RCC 7860 (cell line): ENCODE measurements at regions not wholly inside any gene's neighbourhood (a gene's known extent, or its start where the extent isn't known, plus 50 kb on each side); places are given as distances from the start of the nearest gene placed in this dataset.
A peak's percentile ranks its signal among the peaks of the same experiment; 100 is the strongest.
"Not testable (repeated sequence)": the region's sequence is repeated elsewhere in the genome, so short reads cannot be mapped to it uniquely, and the experiment has no call there.

Experiments used
- DNase-seq: peaks from one replicate; pipeline ENCODE4 v3.0.0-alpha.2; 2015; ENCODE audit warnings: low spot score
- FAIRE-seq: peaks from 2 replicates; lab custom pipeline; 2012; peaks lifted over from hg19 to GRCh38; lab: Jason Lieb, UNC

DNA sequence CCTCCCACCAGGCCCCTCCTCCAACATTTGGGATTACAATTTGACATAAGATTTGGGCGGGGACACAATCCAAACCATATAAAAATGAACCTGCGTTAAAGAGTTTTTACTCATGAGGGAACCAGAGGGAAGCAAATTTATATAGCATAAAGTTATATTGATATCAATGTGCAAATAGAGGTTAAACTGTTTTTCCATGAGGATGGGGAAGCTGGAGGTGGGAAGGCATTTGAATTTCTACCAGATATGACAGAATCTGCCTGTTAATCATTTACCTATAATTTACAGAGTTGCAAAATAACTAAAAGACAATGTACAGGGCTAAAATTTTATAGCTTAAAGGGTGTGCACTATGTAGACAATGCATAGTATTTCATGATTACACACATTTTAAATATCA lies 322.0 kb upstream of the FKBP1C start:
- FAIRE-seq (no peak), DNase-seq (no peak)

DNA sequence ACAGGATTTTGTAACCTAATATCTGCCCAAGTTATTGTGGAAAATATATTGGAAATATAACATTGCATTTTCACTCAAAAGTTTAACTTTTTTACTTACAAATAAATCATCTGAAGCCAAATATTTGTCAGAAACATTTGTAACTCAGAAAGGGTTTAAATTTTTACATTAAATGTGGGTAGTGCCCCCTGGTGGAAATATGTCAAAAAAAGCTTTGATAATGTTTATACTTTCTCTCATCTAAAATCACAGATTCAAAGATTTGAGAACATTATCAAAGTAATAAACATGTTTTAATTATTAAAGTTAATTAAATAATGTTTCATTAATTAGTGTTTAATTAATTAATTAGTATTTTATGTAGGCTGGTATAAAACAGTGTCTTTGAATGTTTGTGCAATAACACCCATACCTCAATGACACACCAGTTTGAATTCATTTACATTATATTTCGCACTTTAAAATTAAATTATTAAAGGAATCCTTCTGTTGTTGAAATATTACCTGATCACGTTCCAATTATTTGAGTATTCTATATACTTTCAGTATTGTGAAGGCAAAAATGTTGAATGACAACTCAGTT lies 320.1 kb upstream of the FKBP1C start:
- peak; percentile 6 for DNase-seq
- peak; percentile 84 for FAIRE-seq

DNA sequence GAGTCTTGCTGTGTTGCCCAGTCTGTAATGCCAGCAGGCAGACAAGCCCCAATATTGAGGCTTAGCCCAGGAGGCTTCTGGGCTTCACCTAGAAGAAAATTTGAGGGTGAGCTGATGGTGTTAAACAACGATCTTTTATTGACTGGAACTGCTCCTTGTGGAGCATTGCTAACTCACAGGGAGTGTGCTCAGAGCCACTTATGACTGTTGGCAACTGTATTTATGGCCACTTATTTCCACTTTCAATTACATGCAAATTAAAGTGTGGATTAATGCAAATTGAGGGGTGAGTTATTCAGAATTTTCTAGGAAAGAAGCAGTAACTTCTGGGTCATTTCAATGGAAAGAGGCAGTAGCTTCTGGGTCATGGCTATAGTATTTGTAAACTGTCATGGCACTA lies 317.2 kb upstream of the FKBP1C start:
- FAIRE-seq, result no peak

DNA sequence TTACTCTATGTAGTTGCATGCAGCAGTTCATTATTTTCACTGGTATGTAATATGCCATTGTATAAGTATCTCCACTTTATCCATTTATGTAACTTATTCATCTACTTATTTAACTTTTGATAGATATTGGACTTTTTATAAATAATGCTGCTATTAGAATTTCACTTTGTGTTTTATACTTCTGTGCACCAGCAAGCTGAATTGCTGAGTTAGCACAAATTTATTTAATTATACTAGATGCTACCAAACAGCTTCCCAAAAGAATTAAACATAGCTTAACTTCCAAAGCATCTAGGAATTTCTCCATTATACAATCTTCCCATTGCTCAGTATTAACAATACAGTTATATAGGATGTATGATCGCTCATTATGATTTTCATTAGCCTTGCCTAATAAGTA lies 308.0 kb upstream of the FKBP1C start:
- no peak for FAIRE-seq

More for the DNA sequence above, 317.2 kb upstream of the FKBP1C start:
- no peak for DNase-seq

DNA sequence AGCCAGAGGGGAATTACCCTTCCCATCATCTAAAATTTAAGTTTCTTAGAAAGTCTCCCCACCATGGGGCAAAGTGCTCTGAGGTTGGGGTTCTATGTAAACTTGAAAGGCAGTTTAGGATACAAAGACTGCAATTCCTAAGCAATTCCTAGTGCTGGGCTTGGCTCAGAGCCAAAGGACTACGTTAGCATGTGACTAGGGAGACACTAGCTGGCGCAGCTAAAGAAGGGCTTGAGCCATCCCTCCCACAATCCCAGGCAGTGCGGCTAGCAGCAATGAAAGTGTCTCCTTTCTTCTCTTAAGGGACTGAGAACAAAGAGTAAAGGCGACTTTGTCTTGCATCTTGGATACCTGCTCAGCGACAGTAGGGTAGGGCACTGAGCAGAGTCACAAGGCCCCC lies 306.6 kb upstream of the FKBP1C start:
- FAIRE-seq, result no peak

More for the DNA sequence above, 308.0 kb upstream of the FKBP1C start:
- DNase-seq, result no peak

DNA sequence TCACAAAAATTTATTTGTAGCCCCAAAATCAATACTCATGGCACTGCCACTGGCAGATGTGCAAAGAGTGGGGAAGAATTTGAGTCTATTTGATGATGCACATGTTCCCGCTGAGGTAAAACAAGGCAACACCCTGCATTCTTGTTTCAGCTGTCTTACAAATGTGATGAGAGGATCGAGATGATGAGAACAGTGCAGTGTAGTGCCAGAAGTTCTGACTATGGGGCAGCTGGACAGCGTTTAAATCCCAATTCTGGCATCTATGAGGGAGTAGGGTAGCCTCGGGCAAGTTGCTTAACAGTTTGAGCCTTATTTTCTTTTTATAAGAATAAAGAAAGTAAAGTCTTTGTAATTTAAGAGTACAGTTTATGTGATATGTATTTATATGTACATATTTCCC lies 296.7 kb upstream of the FKBP1C start:
- FAIRE-seq, result no peak
- DNase-seq, result no peak

More for the DNA sequence above, 306.6 kb upstream of the FKBP1C start:
- no peak for DNase-seq

DNA sequence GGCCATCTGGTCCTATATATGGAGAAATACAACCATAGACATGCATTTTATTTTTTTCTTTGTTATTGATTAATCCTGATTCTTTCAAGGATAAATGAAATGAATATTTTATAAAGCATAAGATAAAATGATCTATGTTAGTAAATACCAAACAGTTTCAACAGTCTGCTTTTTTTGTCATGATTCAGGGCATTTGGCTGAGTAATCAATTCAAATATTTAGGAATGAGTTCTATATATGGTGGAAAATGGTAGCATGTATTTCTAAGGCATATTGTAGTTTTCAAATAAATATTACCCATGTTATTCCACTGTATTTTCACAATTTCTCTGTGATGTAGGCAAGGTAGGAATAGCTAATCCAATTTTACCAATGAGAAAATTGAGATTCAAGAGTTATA lies 287.5 kb upstream of the FKBP1C start:
- no peak for DNase-seq
- FAIRE-seq, result no peak

DNA sequence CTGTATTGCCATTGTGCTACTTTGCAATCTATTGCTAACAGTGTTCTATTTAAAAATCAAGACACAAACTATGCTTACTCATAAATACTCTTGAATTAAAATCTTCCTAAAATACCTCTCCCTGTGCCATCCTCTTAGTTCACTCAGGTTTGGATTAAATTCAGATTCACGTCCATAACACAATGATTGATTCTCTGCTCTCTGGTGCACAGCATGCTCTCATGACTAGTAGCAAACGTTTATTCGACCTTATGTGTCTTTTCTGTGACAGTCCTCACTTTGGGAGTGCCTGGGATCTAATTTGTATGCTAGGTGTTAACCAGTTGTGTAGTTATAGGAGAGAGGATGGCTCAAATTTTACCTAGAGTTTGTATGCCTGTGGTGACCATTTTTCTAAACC lies 270.4 kb upstream of the FKBP1C start:
- DNase-seq (no peak), FAIRE-seq (no peak)

DNA sequence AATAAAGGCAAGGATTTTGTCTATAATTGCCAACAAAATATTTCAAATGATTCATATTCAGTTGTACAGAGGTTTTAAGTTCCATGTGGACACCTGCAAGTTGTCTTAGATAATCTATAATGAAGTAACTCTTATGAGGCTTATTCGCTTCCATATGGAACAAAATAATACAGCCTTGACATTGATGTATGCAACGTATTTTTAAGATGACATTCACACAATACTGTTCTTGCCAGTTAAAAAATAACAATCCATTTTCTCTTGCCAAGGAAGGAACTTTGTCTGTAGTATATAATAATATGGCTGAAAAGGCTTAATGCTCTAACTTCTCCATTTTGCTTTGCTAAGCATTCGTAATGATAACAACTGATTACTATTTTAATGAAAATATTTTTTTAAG lies 269.3 kb upstream of the FKBP1C start:
- DNase-seq (no peak), FAIRE-seq (no peak)

DNA sequence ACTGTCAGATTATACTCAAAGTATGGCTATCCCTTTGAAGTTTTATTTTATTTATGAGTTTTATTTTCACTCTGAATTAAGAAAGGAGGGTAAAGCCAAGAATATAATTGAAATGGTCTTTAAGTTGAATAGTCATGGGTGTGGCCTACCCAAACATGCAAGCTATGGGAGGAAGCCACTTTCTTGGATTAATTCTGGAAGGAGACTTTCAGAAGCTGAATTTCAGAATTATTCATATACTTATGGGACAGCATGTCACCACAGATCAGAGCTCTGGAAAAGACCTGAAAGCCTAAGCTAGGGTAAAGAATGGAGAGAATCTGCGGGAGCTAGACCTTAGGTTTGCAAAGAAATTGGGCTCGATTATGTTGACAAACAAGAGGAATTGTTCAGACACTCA lies 242.4 kb upstream of the FKBP1C start:
- DNase-seq (no peak), FAIRE-seq (no peak)

DNA sequence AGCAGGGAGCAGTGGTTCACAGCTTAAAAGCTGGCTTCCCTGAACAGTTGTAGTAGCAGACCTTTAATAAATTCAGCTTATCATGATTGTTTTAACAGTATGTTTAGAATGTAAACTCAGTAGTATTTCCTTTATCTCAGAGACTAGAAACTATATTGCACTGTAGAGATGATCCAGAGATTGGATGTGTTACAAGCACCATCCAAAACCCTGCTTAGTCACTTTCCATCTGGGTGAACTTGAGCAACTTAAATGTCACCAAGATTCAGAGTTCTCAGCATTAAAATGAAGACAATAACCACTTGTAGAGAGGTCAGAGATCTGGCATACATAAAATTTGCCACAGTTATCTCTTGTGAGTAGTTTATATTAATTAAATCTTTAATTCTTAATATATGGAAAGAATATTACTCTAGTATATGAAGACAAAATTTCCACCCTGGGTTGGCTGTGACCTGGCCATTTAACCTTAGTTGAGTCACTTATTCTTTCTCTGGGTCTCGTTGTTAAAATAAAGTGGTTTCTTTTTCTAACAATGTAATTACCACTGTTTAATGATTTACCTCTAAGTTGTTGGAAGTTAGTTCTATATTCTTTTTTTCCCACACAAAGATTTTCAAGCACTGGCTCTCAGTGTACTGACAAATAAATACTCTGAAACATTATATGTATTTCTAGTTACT lies 239.2 kb upstream of the FKBP1C start:
- peak; percentile 68 for DNase-seq
- FAIRE-seq, result peak; percentile 98

DNA sequence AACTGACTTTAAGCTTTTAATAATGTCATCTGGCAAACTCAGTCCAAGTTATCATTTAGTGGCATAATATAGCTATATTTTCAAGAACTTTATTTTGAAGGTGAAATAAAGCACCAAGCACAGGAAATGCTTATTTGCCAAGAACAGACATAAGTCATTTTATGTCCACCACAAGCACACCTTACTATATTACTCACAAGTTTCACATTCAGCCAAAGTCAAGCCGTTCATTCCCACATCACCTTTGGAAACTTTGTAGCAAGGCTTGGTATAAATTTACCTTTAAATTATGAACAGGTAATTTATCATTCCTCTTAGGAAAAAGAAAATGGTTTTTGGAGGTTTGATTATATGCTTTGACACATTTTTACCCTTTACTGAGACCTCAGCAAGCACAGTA lies 236.8 kb upstream of the FKBP1C start:
- peak; percentile 74 for FAIRE-seq
- DNase-seq, result no peak

DNA sequence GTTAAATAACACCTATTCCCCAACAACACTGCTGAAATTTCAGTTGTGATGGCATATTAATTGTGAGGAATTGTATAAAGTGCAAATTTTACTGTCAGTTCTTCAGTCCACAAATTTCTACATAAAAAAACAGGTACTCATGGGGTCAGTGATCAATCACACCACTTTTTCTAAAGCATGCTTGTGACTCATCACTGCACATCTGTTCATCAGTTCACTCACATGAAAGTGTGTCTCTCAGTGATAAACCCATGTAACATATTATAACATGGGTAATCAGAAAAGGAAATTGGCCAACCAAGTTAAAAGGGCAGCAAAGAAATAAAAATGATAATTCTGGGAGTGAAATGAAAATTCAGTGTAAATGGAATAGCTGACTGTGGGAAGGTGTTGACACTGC lies 234.7 kb upstream of the FKBP1C start:
- DNase-seq, result no peak
- FAIRE-seq, result no peak

DNA sequence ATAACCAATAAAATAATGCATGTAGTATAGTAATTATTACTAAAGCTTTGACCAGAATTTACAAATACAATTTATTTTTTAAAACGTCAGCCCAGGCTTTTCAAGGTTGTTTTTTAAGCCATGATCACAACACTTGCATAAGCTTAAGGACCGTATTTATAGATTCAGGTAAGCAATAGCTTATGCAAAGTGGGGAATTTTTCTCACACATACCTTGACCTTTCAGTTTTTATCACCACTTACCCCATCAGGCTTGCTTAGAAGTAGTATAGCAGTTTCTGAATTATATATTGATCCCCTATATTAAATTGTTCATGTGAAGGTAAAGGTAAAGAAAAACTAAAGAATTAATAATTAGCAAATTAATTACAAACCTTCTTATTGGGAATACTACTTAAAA lies 232.3 kb upstream of the FKBP1C start:
- FAIRE-seq (no peak), DNase-seq (no peak)

DNA sequence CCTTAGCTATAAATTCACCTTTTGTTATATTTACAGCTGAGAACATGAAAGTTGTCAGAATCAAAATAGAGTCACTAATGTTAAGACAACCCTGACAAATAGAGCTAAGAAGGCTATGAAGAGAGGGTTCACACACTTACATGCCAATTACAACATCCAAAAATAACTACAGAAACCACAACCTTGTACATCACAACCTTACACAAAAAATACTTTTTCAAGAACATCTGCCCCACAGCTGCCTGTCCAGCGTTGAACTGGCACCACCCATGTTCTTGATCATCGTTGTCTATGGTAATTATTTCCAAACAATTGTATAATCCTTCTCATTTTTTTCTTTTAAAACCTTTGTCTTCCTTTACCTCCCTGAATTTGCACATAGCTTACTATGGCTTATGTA lies 231.2 kb upstream of the FKBP1C start:
- FAIRE-seq (no peak), DNase-seq (no peak)

DNA sequence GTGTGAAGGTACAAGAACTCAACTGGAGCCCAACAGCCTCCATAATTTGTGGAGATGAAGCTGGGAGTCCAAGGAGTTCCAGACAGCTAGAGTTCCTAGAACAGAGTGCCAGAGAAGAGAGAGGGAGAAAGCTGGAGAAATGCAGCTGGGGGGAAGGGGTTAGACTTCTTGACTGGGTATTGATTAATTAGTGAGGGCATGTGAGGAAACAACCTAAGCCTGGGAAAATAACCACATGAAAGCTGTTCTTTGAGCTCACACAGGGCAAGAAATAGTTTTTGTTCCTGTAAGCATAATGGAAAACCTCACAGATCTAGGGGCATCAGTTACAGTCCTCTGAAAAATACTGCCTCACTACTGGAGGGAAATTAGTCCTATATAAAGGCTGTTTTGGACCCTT lies 230.5 kb upstream of the FKBP1C start:
- FAIRE-seq (no peak), DNase-seq (no peak)

DNA sequence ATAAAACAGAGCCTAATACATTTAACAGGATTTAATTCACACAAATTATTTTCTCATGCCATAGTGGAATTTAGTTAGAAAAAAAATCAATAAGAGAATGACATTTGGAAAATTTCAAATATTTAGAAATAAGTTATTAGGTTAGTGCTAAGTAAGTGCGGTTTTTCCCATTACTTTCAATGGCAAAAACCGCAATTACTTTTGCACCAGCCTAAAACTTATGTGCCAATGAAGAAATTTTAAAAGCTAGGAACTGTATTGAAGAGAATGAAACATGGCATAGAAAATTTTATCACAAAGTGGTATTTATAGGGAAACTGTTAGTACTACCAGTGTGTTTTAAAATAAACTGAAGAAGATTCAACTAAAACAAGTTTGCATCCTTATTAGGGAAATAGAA lies 228.3 kb upstream of the FKBP1C start:
- DNase-seq (no peak), FAIRE-seq (no peak)

DNA sequence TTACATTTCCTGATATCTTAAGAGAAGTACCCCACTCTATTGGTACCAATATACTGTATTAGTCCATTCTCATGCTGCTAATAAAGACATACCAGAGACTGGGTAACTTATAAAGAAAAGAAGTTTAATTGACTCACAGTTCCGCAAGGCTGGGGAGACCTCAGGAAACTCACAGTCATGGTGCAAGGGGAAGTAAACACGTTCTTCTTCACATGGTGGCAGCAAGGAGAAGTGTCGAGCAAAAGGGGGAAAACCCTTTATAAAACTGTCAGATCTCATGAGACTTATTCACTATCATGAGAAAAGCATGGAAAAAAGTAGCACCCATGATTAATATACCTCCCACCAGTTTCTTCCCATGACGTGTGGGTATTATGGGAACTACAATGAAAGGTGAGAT lies 219.6 kb upstream of the FKBP1C start:
- FAIRE-seq, DNase-seq: not testable (repeated sequence)

DNA sequence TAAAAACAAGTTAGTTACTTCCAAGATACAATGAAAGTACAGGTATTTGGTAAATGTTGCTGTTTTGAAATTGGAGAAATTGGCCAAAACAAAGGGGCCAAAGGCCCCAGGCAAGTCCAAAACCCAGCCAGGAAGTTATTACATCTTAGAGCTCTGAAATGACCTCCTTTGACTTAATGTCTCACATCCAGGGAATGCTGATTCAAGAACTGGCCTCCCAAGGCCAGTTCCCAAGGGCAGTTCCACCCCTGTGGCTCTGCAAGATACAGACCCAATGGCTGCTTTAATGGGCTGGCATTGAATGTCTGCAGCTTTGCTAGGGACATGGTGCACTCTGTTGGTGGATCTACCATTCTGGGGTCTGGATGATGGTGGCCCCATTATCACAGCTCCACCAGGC lies 217.3 kb upstream of the FKBP1C start:
- DNase-seq, result no peak
- no peak for FAIRE-seq

DNA sequence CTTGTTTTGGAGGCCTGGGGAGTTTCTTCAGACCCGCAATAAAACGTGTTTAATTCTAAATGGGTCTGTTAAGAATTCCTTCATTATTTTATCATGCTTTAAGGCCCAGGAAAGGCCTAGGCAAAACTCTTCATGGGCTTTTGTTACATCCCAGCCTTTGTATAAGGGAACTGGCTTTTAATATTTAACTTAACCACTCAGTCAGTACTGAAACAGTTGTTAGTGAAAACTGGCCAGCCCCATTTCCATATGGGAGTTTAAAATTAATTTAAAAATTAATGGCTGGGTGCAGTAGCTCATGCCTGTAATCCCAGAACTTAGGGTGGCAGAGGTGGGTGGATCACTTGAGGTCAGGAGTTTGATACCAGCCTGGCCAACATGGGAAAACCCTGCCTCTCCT lies 213.2 kb upstream of the FKBP1C start:
- peak; percentile 20 for DNase-seq
- peak; percentile 90 for FAIRE-seq

DNA sequence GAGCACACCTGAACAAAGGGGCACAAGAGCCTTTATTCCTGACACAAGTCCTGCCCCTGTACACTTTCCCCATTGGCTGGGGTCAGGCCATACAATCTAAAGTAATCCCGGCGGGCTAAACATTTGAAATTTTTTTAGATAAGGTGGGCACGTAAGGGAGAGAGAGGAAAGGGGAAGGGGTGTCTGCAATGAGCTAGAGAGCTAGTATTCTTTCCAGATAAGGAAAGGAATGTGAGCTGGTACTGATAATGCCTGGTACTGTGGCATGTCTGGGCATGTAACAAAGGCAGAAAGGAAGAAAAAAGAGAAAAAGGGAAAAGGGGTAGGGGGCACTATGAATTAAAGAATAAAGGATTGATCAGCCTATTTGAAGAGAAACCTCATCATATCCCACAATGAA lies 212.0 kb upstream of the FKBP1C start:
- not testable (repeated sequence) for FAIRE-seq, DNase-seq

DNA sequence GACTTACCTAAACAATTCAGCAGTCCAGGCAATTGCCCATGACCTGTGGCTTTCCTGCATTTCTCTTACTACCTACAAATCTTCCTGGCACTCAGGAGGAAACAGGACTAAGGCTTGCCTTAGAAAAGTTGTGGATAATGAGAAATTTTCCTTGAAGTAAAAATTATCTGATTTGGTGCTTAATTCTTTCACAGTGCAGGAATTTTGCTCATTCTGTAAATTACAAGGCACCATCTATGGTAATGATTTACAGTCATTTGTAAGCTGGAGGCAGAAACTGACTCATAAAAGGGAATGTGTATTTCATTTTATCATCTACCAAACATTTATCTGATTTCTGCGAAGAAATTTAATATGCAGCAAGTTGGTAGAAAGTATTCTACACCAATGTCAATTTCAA lies 211.5 kb upstream of the FKBP1C start:
- FAIRE-seq, result peak; percentile 91
- DNase-seq, result peak; percentile 42

DNA sequence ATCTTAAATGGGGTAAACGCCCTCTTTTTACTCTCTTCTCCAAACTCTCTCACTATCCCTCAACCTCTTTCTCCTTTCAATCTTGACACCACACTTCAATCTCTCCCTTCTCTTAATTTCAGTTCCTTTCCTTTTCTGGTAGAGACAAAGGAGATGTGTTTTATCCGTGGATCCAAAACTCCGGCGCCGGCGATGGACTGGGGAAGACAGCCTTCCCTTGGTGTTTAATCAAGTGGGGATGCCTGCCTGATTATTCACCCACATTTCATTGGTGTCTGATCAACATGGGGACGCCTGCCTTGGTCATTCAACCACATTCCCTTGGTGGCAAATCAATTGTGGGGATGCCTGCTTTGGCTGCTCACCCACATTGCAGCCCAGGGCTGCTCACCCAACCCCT lies 205.3 kb upstream of the FKBP1C start:
- FAIRE-seq, DNase-seq: not testable (repeated sequence)
